OCI-LY7 (cell line): ENCODE measurements at regions not wholly inside any gene's neighbourhood (a gene's known extent, or its start where the extent isn't known, plus 50 kb on each side); places are given as distances from the start of the nearest gene placed in this dataset.

Experiments
- BruUV-seq: library from RNA; stranded (reverse); fragments of 400-500 nt; replicated peaks from 2 replicates; lab custom pipeline; 2021; lab: Mats Ljungman, UMichigan
- CTCF ChIA-PET: fragments of 300-600 bp; sonication (Branson Sonifier 250); formaldehyde crosslinking; loops from one replicate; lab custom pipeline; 2022; ENCODE audit warnings: antibody characterized with exemption; ENCODE audit not compliant: unreplicated experiment; lab: Charles Lee
- POLR2A ChIA-PET: fragments of 300-600 bp; sonication (Branson Sonifier 250); formaldehyde crosslinking; loops from one replicate; lab custom pipeline; 2022; ENCODE audit warnings: antibody characterized with exemption; lab: Charles Lee
- DNase-seq: peaks from one replicate; pipeline ENCODE4 v3.0.0-alpha.2; 2015; ENCODE audit warnings: low spot score
- H2AFZ ChIP-seq: fragments of 200-600 bp; sonication (generic), shearing (Covaris generic); 2 replicates; pipeline ENCODE4 v1.6.1; 2014; ENCODE audit warnings: mild to moderate bottlenecking, antibody characterized with exemption, low read length, moderate library complexity
- H3K27ac ChIP-seq: fragments of 200-600 bp; sonication (generic); 2 replicates; pipeline ENCODE4 v1.5.1; 2014; ENCODE audit warnings: mixed run types, low read depth, mild to moderate bottlenecking, moderate library complexity, low read length, inconsistent platforms; ENCODE audit not compliant: poor library complexity, severe bottlenecking
- H3K36me3 ChIP-seq: fragments of 200-600 bp; sonication (generic); 2 replicates; pipeline ENCODE4 v1.6.1; 2014; ENCODE audit warnings: mild to moderate bottlenecking, antibody characterized with exemption, low read length, moderate library complexity, mixed read lengths; ENCODE audit not compliant: insufficient read depth
- H3K4me1 ChIP-seq: fragments of 200-600 bp; sonication (generic); 2 replicates; pipeline ENCODE4 v1.5.1; 2014; ENCODE audit warnings: mild to moderate bottlenecking, low read length; ENCODE audit not compliant: insufficient read depth, poor library complexity, severe bottlenecking
- H3K4me2 ChIP-seq: fragments of 200-600 bp; sonication (generic); 2 replicates; pipeline ENCODE4 v1.6.1; 2014; ENCODE audit warnings: mild to moderate bottlenecking, low read length
- H3K4me3 ChIP-seq: fragments of 200-600 bp; sonication (generic); 2 replicates; pipeline ENCODE4 v1.5.1; 2014; ENCODE audit warnings: mild to moderate bottlenecking, low read depth, low read length; ENCODE audit not compliant: poor library complexity, severe bottlenecking
- H3K79me2 ChIP-seq: fragments of 200-600 bp; sonication (generic); 2 replicates; pipeline ENCODE4 v1.6.1; 2016; ENCODE audit warnings: low read depth, mild to moderate bottlenecking, low read length, moderate library complexity, mixed read lengths; ENCODE audit not compliant: insufficient read depth
- H3K9me2 ChIP-seq: fragments of 200-600 bp; sonication (generic); 2 replicates; pipeline ENCODE4 v1.6.1; 2016; ENCODE audit warnings: mild to moderate bottlenecking, low read length, mixed read lengths; ENCODE audit not compliant: insufficient read depth
- H3K9me3 ChIP-seq: fragments of 200-600 bp; sonication (generic); 2 replicates; pipeline ENCODE4 v1.6.1; 2014; ENCODE audit warnings: mild to moderate bottlenecking, mixed run types, low read length, mixed read lengths
- H4K20me1 ChIP-seq: fragments of 200-600 bp; sonication (generic); 2 replicates; pipeline ENCODE4 v1.6.1; 2014; ENCODE audit warnings: mild to moderate bottlenecking, antibody characterized with exemption, low read length, moderate library complexity, mixed read lengths; ENCODE audit not compliant: insufficient read depth
- EZH2phosphoT487 ChIP-seq: fragments of 200-600 bp; sonication (generic); IDR thresholded peaks from 2 replicates; pipeline ENCODE4 v1.6.1; 2018; ENCODE audit warnings: low read depth, borderline replicate concordance, mild to moderate bottlenecking, mixed run types, antibody characterized with exemption, low read length, moderate library complexity, mixed read lengths
- intact Hi-C: fragments of 100-400 bp; cut with micrococcal nuclease; formaldehyde crosslinking; loops from one replicate; pipeline ENCODE4 v1.10.0; 2022; ENCODE audit not compliant: unreplicated experiment
- TF ChIP-seq, protein P1 (sequence below): fragments of 200-600 bp; sonication (generic); conservative IDR thresholded peaks from 2 replicates; pipeline ENCODE4 v1.5.1; 2014; ENCODE audit warnings: mild to moderate bottlenecking, antibody characterized with exemption, low read length, moderate library complexity, mixed read lengths

DNA sequence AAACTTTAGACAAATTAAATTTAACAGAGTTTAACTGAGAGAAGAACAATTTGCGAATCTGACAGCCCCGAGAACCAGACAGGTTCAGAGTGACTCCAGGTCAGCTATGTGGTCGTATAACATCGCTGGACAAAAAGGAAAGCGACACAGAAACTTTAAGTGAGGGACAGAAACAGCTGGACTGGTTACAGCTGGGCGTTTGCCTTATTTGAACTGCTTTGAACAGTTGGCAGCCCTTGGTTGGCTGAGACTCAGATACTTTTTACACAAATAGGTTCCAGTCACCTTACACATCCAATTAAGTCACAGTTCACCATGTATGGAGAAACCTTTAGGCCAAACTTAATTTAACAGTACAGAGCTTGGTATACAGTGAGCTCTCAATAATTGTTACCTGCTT lies 436.9 kb downstream of the GUCY1A2 start:
- Histone ChIP-seq H3K4me1 (no peaks in the 10 kb centered on the region), H4K20me1 (no peaks in the 10 kb centered on the region), H3K27ac (no peak overlapping the region), H3K4me3 (no peak overlapping the region), H3K9me2 (no peaks in the 10 kb centered on the region), H2AFZ (no peak overlapping the region), H3K36me3 (no peaks in the 10 kb centered on the region), H3K4me2 (no peak overlapping the region), H3K9me3 (no peaks in the 10 kb centered on the region), H3K79me2 (no peaks in the 10 kb centered on the region)
- BruUV-seq, result no TSS peak
- CTCF ChIA-PET, result no interaction called here
- TF ChIP-seq EZH2phosphoT487, result no peak
- POLR2A ChIA-PET, result interaction anchor here (0.5 kb wide), 1 partner anchor 1040 kb away, joined by 3 read pairs; no protein-coding TSS in a partner anchor
- intact Hi-C loops, result no loop called here
- no peak for DNase-seq

DNA sequence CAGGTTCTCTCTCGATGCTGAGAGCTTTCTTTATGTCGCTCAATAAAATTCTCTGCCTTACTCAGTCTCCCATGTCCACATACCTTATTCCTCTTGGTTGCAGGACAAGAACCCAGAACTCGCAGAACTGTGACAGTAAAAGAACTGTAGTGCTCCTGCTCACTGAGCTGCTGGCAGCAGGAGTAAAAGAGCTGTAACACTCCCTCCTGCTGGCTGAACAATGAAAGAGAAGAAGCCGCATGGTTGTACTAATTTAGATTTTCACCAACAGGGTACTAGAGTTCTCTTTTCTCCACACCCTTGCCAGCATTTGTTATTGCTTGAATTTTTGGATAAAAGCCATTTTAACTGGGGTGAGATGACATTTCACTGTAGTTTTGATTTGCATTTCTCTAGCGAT lies 433.2 kb downstream of the GUCY1A2 start:
- TF ChIP-seq, protein P1, sequence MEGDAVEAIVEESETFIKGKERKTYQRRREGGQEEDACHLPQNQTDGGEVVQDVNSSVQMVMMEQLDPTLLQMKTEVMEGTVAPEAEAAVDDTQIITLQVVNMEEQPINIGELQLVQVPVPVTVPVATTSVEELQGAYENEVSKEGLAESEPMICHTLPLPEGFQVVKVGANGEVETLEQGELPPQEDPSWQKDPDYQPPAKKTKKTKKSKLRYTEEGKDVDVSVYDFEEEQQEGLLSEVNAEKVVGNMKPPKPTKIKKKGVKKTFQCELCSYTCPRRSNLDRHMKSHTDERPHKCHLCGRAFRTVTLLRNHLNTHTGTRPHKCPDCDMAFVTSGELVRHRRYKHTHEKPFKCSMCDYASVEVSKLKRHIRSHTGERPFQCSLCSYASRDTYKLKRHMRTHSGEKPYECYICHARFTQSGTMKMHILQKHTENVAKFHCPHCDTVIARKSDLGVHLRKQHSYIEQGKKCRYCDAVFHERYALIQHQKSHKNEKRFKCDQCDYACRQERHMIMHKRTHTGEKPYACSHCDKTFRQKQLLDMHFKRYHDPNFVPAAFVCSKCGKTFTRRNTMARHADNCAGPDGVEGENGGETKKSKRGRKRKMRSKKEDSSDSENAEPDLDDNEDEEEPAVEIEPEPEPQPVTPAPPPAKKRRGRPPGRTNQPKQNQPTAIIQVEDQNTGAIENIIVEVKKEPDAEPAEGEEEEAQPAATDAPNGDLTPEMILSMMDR, result no peak
- no peak for TF ChIP-seq EZH2phosphoT487
- Histone ChIP-seq H3K79me2 (no peaks in the 10 kb centered on the region), H2AFZ (no peak overlapping the region), H3K27ac (no peak overlapping the region), H3K9me2 (no peaks in the 10 kb centered on the region), H3K4me3 (no peak overlapping the region), H3K4me1 (no peaks in the 10 kb centered on the region), H3K36me3 (no peaks in the 10 kb centered on the region), H4K20me1 (no peaks in the 10 kb centered on the region), H3K9me3 (no peaks in the 10 kb centered on the region), H3K4me2 (no peak overlapping the region)
- DNase-seq, result no peak
- intact Hi-C loops, result no loop called here
- CTCF ChIA-PET, result no interaction called here
- BruUV-seq, result no TSS peak
- POLR2A ChIA-PET, result no interaction called here

DNA sequence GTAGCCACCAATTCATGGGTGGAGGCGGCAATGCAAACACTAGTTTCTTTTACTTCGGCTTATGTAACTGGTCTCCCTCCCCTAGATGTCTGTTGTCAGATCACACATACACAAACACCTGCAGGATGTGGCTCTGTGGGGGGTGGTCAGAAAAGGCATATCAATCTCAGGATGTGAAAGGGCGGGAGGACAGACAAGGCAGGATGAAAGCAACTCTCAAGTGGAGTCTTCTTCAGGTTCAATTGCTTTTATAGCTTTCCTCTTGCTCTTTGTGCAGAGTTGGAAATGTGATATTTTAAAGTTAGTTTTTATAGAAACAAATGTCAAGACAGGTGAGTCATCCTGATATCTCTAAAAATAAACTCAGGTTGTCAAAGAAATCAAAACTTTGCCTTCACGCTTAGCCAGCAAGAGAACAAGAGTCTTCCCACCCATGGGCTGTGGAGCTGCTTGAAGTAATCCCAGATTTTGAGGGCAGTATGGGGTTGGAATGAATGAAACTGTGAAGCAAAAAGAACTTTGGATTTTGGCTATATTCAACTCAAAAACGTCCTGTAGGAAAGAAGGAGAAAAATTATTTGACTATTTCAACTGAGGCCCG lies 423.4 kb downstream of the GUCY1A2 start:
- H3K4me3 ChIP-seq, result no peak overlapping the region
- no peak overlapping the region for H3K4me2 ChIP-seq
- no peaks in the 10 kb centered on the region for H4K20me1 ChIP-seq
- intact Hi-C loops, result no loop called here
- no peaks in the 10 kb centered on the region for H3K4me1 ChIP-seq
- ChIA-PET CTCF (no interaction called here), POLR2A (no interaction called here)
- no peaks in the 10 kb centered on the region for H3K36me3 ChIP-seq
- no peak overlapping the region for H2AFZ ChIP-seq
- no TSS peak for BruUV-seq
- no peaks in the 10 kb centered on the region for H3K9me2 ChIP-seq
- no peak for DNase-seq
- TF ChIP-seq, protein P1, result no peak
- TF ChIP-seq EZH2phosphoT487, result no peak
- no peaks in the 10 kb centered on the region for H3K9me3 ChIP-seq
- no peak overlapping the region for H3K27ac ChIP-seq
- no peaks in the 10 kb centered on the region for H3K79me2 ChIP-seq
